ENCODE measurements at regions not wholly inside any gene's neighbourhood (a gene's known extent, or its start where the extent isn't known, plus 50 kb on each side); places are given as distances from the start of the nearest gene placed in this dataset.

- Mint-ChIP-seq H3K9me3 (ENCODE audit: low read depth, unreplicated experiment) (peaks cover 4% of the 10 kb centered on the region), H3K4me3 (ENCODE audit: low read depth, unreplicated experiment) (no peak overlapping the region), H3K27me3 (ENCODE audit: unreplicated experiment) (no peaks in the 10 kb centered on the region), H3K4me1 (ENCODE audit: low read depth, unreplicated experiment) (no peaks in the 10 kb centered on the region), H3K27ac (ENCODE audit: unreplicated experiment) (no peak overlapping the region), H3K36me3 (ENCODE audit: insufficient read depth, unreplicated experiment) (no peaks in the 10 kb centered on the region)
- TF ChIP-seq CTCF (IDR thresholded peaks at IDR 0.05; ENCODE audit: unreplicated experiment): no peak
- intact Hi-C loops (cut with micrococcal nuclease; ENCODE audit: unreplicated experiment): no loop called here
- DNase-seq: no peak
- BruUV-seq (replicated peaks): no TSS peak
- CTCF ChIA-PET: no interaction called here
Measured at GRCh38 chr7:81339946-81340345, 421.1 kb upstream of the SEMA3C start.

- no peak for TF ChIP-seq CTCF (IDR thresholded peaks at IDR 0.05; ENCODE audit: unreplicated experiment)
Measured at GRCh38 chr7:81333536-81333935, 414.7 kb upstream of the SEMA3C start.

GRCh38 chr7:81333004-81333403 is 414.2 kb upstream of the SEMA3C start:
- Mint-ChIP-seq H3K4me1 (ENCODE audit: low read depth, unreplicated experiment) (no peaks in the 10 kb centered on the region), H3K27me3 (ENCODE audit: unreplicated experiment) (no peaks in the 10 kb centered on the region), H3K4me3 (ENCODE audit: low read depth, unreplicated experiment) (no peak overlapping the region), H3K9me3 (ENCODE audit: low read depth, unreplicated experiment) (peaks cover 2% of the 10 kb centered on the region), H3K36me3 (ENCODE audit: insufficient read depth, unreplicated experiment) (no peaks in the 10 kb centered on the region), H3K27ac (ENCODE audit: unreplicated experiment) (no peak overlapping the region)
- no peak for DNase-seq
- CTCF ChIA-PET: no interaction called here
- intact Hi-C loops (cut with micrococcal nuclease; ENCODE audit: unreplicated experiment): no loop called here
- no TSS peak for BruUV-seq (replicated peaks)
- TF ChIP-seq CTCF (IDR thresholded peaks at IDR 0.05; ENCODE audit: unreplicated experiment): no peak

More at GRCh38 chr7:81333536-81333935, 414.7 kb upstream of the SEMA3C start:
- DNase-seq: no peak
- Mint-ChIP-seq H3K27ac (ENCODE audit: unreplicated experiment) (no peak overlapping the region), H3K9me3 (ENCODE audit: low read depth, unreplicated experiment) (peaks cover 2% of the 10 kb centered on the region), H3K36me3 (ENCODE audit: insufficient read depth, unreplicated experiment) (no peaks in the 10 kb centered on the region), H3K27me3 (ENCODE audit: unreplicated experiment) (no peaks in the 10 kb centered on the region), H3K4me1 (ENCODE audit: low read depth, unreplicated experiment) (no peaks in the 10 kb centered on the region), H3K4me3 (ENCODE audit: low read depth, unreplicated experiment) (no peak overlapping the region)
- no TSS peak for BruUV-seq (replicated peaks)
- intact Hi-C loops (cut with micrococcal nuclease; ENCODE audit: unreplicated experiment): no loop called here
- CTCF ChIA-PET: no interaction called here

GRCh38 chr7:81331061-81332018 is 412.5 kb upstream of the SEMA3C start:
- Mint-ChIP-seq H3K4me1 (ENCODE audit: low read depth, unreplicated experiment) (no peaks in the 10 kb centered on the region), H3K4me3 (ENCODE audit: low read depth, unreplicated experiment) (no peak overlapping the region), H3K9me3 (ENCODE audit: low read depth, unreplicated experiment) (peaks cover 2% of the 10 kb centered on the region), H3K27me3 (ENCODE audit: unreplicated experiment) (no peaks in the 10 kb centered on the region), H3K27ac (ENCODE audit: unreplicated experiment) (no peak overlapping the region), H3K36me3 (ENCODE audit: insufficient read depth, unreplicated experiment) (no peaks in the 10 kb centered on the region)
- DNase-seq: no peak
- CTCF ChIA-PET: no interaction called here
- no TSS peak for BruUV-seq (replicated peaks)
- no peak for TF ChIP-seq CTCF (IDR thresholded peaks at IDR 0.05; ENCODE audit: unreplicated experiment)
- intact Hi-C loops (cut with micrococcal nuclease; ENCODE audit: unreplicated experiment): no loop called here

All from Calu3 (cell line).